Neutrophil (primary cell): ENCODE measurements at regions not wholly inside any gene's neighbourhood (a gene's known extent, or its start where the extent isn't known, plus 50 kb on each side); places are given as distances from the start of the nearest gene placed in this dataset.

Experiments used
- H3K27ac ChIP-seq: fragments of 200-600 bp; sonication (generic); 2 replicates; pipeline ENCODE4 v1.5.1; 2016; ENCODE audit warnings: mild to moderate bottlenecking, moderate library complexity
- H3K27me3 ChIP-seq: fragments of 200-600 bp; sonication (generic); 2 replicates; pipeline ENCODE4 v1.6.0; 2016; ENCODE audit warnings: mild to moderate bottlenecking
- H3K36me3 ChIP-seq: fragments of 200-600 bp; sonication (generic); 2 replicates; pipeline ENCODE4 v1.5.1; 2017
- H3K4me1 ChIP-seq, 2 experiments: fragments of 200-600 bp in 1 of 2; sonication (generic) in 1 of 2; 1 replicate in 1 of 2; 2 replicates in 1 of 2; pipeline versions ENCODE4 v1.5.1 to v1.6.1; 2013 to 2016; ENCODE audit warnings: low read depth in 1 of 2, low read length in 1 of 2, mild to moderate bottlenecking in 1 of 2, moderate library complexity in 1 of 2; ENCODE audit not compliant: control insufficient read depth in 1 of 2, insufficient read depth in 1 of 2
- H3K4me3 ChIP-seq, 2 experiments: fragments of 200-600 bp in 1 of 2; sonication (generic) in 1 of 2; 1 replicate in 1 of 2; 2 replicates in 1 of 2; pipeline ENCODE4 v1.5.1; 2013 to 2016; ENCODE audit warnings: low read depth in 1 of 2, low read length in 1 of 2, mild to moderate bottlenecking in 1 of 2, moderate library complexity in 1 of 2
- H3K9me3 ChIP-seq: fragments of 200-600 bp; sonication (generic); 2 replicates; pipeline ENCODE4 v1.5.1; 2016
- CTCF ChIP-seq: fragments of 200-600 bp; sonication (generic); IDR thresholded peaks from 2 replicates; pipeline ENCODE4 v1.5.1; 2016; ENCODE audit warnings: antibody characterized with exemption

GRCh38 chr9:107224252-107224651 lies 58.8 kb upstream of the RAD23B start:
- H3K36me3 ChIP-seq, result no peaks in the 10 kb centered on the region

GRCh38 chr9:107226421-107226820 lies 56.7 kb upstream of the RAD23B start:
- Histone ChIP-seq H3K27ac (no peak overlapping the region), H3K4me3 (no peak overlapping the region), H3K9me3 (no peaks in the 10 kb centered on the region), H3K4me1 (no peaks in the 10 kb centered on the region), H3K27me3 (peaks cover 30% of the 10 kb centered on the region), H3K36me3 (no peaks in the 10 kb centered on the region)
- TF ChIP-seq CTCF, result no peak

More at GRCh38 chr9:107224252-107224651, 58.8 kb upstream of the RAD23B start:
- Histone ChIP-seq H3K4me3 (no peak overlapping the region), H3K27me3 (peaks cover 10% of the 10 kb centered on the region), H3K4me1 (no peaks in the 10 kb centered on the region), H3K27ac (no peak overlapping the region), H3K9me3 (no peaks in the 10 kb centered on the region)
- TF ChIP-seq CTCF, result no peak

- no peak for TF ChIP-seq CTCF
- no peaks in the 10 kb centered on the region for H3K36me3 ChIP-seq
- H3K27ac ChIP-seq, result no peak overlapping the region
- H3K4me1 ChIP-seq, result no peaks in the 10 kb centered on the region
- H3K4me3 ChIP-seq, result no peak overlapping the region
- no peaks in the 10 kb centered on the region for H3K9me3 ChIP-seq
- H3K27me3 ChIP-seq, result peaks cover 38% of the 10 kb centered on the region
Observed at GRCh38 chr9:107227774-107228173, 55.3 kb upstream of the RAD23B start.

GRCh38 chr9:107228496-107229039 lies 54.5 kb upstream of the RAD23B start:
- H3K27ac ChIP-seq, result no peak overlapping the region
- no peaks in the 10 kb centered on the region for H3K4me1 ChIP-seq
- TF ChIP-seq CTCF, result no peak
- no peaks in the 10 kb centered on the region for H3K36me3 ChIP-seq
- peaks cover 38% of the 10 kb centered on the region for H3K27me3 ChIP-seq
- H3K4me3 ChIP-seq, result no peak overlapping the region
- H3K9me3 ChIP-seq, result no peaks in the 10 kb centered on the region

GRCh38 chr9:107229241-107229741 lies 53.8 kb upstream of the RAD23B start:
- Histone ChIP-seq H3K27me3 (peaks cover 38% of the 10 kb centered on the region), H3K36me3 (no peaks in the 10 kb centered on the region), H3K9me3 (no peaks in the 10 kb centered on the region), H3K4me3 (no peak overlapping the region), H3K4me1 (no peaks in the 10 kb centered on the region), H3K27ac (no peak overlapping the region)
- no peak for TF ChIP-seq CTCF
